Motor neuron (in vitro differentiated cells): ENCODE measurements at regions not wholly inside any gene's neighbourhood (a gene's known extent, or its start where the extent isn't known, plus 50 kb on each side); places are given as distances from the start of the nearest gene placed in this dataset.
"Not testable (repeated sequence)": the region's sequence is repeated elsewhere in the genome, so short reads cannot be mapped to it uniquely, and the experiment has no call there.

Experiments used
- ATAC-seq, 8 experiments: fragments of 200-7000 bp; cut with Tn5 transposase; replicated peaks in 6 of 8; 2 replicates each; pipeline ENCODE4 v1.8.0; 2021; ENCODE audit warnings: mild to moderate bottlenecking in 8 of 8, moderate library complexity in 8 of 8
- H3K27ac ChIP-seq, 2 donors: fragments of 250-450 bp; sonication (Bioruptor Pico); 2 replicates each; pipeline ENCODE4 v1.9.0; 2021; ENCODE audit warnings: antibody characterized with exemption in 2 of 2, mild to moderate bottlenecking in 2 of 2, moderate library complexity in 1 of 2
- H3K4me1 ChIP-seq, 2 donors: fragments of 250-450 bp; sonication (Bioruptor Pico); replicated peaks in 1 of 2; 2 replicates each; pipeline ENCODE4 v1.6.1; 2021; ENCODE audit warnings: antibody characterized with exemption in 2 of 2, mild to moderate bottlenecking in 2 of 2, moderate library complexity in 1 of 2
- H3K4me3 ChIP-seq, 5 donors: fragments of 250-450 bp; sonication (Bioruptor Pico); 2 replicates each; pipeline ENCODE4 v1.9.0; 2021; ENCODE audit warnings: antibody characterized with exemption in 5 of 5, mild to moderate bottlenecking in 5 of 5, moderate library complexity in 4 of 5
- WGBS, 10 experiments: fragments of 450-650 bp; shearing (Covaris generic); methylation state at CpG; one replicate each; pipeline ENCODE4 v1.0.0; 2022; 5-methylcytosine and 5-hydroxymethylcytosine counted together
- in situ Hi-C, 9 experiments: fragments of 400-800 bp; cut with MboI; loops; one replicate each; pipeline ENCODE4 v1.15.0; 2021; ENCODE audit warnings: low sequenced_read_pairs in 9 of 9, low pct_unique_long_range_greater_than_20kb in 2 of 9; ENCODE audit not compliant: unreplicated experiment in 9 of 9

DNA sequence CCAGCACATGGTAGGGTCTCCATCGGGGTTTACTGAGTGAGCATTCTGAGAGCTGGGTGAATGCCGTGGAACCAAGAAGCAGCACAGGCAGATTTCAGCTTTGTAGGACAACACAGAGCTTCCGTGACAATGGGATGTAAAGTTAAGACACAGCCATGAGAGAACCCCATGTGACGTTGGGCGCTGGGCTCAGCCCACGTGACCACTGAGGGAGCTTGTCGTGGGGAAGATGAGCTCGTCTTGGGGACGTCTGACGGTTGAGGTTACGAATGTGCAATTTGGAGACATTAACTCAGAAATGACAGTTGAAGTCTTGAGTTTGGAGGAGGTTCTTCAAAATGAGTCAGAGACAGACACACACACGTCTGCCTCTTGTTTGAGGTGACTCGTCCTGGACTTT lies 51.5 kb upstream of the MUC20 start:
- H3K27ac ChIP-seq, in situ Hi-C loops, H3K4me1 ChIP-seq, H3K4me3 ChIP-seq: not testable (repeated sequence)
- ATAC-seq = peak in 1 of 8 experiments; percentile 29
- WGBS, 10 experiments = no CpG with 5 or more reads among the region's 13 CpGs

DNA sequence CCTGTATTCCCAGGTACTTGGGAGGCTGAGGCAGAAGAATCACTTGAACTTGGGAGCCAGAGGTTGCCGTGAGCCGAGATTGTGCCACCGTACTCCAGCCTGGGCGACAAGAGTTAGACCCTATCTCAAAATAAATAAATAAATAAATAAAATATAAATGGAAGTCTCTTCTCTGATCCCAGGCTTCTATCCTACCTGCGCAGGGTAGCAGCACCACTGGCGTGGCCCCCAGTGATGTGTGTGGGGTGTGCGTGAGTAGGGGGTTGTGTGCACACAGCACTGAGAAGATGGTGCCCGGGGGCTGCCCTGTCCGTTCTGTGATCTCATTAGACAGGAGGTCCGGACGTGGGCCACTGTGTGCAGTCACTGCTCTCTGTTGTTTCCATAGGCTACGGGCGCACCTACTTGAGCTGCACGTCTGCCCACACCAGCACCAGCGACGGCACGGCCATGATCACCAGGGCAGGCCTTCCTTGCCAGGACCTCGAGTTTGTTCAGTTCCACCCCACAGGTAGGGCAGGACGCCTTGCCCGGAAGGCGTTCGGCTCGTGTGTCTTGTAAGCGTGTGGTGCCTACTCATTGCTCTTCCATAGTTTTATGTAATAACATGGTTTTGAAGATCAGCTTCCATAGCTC lies 52.5 kb upstream of the MUC20 start:
- H3K4me3 ChIP-seq, in situ Hi-C loops, H3K4me1 ChIP-seq, H3K27ac ChIP-seq: not testable (repeated sequence)
- ATAC-seq = peak in 2 of 8 experiments; percentile 16 to 17
- 100% methylated on average over 5 of the region's 24 CpGs; no CpG with 5 or more reads in 9 of the 10 experiments for WGBS, 10 experiments

DNA sequence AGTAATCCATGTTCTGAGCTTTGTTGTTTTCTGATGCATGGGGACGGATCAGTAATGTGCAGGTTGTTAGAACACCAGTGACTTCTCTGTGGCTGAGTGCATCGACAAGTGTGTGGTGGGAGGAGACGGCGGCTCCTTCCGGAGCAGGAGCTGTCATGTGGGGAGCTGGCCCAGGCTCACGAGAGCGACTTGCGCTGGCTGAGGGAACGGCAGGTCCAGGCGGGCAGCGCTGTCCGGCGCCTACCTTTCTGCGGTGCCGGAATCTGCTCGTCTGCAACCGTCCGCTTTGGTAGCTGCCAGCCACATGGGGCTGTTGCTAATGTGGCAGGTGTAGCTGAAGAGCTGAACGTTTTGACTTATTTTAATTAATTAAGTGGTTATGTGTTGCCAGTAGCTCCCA lies 55.5 kb upstream of the MUC20 start:
- H3K4me3 ChIP-seq, in situ Hi-C loops, ATAC-seq, H3K4me1 ChIP-seq, H3K27ac ChIP-seq: not testable (repeated sequence)
- no CpG with 5 or more reads among the region's 19 CpGs for WGBS, 10 experiments

DNA sequence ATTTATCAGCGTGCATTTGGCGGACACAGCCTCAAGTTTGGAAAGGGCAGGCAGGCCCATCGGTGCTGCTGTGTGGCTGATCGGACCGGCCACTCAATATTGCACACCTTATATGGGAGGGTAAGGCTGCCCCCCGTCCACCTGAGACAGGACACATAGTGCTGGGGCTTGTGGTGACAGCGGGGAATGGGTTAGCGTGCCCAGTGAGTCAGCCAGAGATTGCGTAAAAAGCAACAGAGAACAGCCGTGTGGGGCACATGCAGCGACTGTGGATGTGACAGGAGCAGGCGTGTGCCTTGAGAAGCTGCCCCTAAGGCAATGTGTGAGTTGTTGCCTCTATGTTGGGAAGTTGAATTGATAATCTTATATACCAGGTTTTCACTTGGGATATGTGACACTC lies 56.6 kb upstream of the MUC20 start:
- in situ Hi-C loops, ATAC-seq, H3K4me1 ChIP-seq, H3K27ac ChIP-seq, H3K4me3 ChIP-seq: not testable (repeated sequence)
- WGBS, 10 experiments = no CpG with 5 or more reads among the region's 12 CpGs

DNA sequence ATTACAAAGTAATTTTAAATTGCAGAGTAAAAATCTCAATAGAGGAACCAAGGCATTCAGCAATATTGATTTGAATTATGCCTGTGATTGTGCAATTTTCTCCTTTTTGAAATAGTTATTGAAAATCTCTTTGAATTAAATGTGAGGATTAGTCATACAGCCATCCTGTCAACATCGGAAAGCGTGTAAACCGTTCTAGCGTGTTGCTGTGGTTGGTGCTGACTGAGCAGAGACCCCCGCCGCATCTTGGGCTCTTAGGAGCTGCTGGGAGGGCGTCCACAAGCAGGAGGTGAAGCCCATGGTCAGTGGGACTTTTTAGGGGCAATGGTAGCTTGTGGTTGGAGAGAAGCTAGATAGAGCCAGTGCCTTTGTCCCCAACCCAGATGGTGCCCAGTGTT lies 61.6 kb upstream of the MUC20 start:
- peak in 2 of 8 experiments; percentile 4 to 9 for ATAC-seq

DNA sequence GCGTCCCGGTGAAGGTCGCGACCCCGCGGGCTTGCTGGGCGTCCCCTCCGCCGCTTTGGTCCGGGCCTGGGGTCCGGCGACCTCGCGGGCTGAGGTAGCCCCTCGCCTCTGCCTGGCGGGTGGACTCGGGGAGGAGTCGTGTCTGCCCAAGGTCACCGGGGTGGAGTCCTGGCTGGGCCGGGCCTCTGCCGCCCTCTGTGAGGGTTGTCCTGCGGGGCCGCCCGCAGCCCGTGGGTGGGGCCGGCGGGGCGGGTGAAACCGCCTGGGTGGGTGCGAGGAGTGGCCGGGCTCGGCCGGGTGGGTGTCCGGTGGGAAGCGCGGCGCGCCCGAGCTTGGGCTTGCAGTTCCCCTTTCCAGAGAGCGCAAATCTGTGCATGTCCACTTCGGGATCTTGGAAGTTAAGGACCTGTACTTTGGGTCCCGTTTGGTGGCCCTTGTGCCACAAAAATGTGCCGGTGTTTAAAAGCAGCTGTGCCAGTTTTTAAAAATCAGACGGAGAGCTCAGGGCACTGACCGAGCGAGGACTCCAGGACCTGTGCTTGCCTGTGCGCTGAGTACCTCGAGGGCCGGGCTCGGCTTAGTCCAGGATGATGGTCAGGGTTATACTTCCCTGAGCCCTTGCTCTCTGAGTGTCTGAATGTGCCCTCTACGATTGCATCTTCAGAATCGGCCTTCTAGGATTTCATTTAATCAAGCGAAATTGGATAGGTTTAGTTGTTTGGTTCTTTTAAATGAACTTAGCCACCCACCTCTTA lies 62.2 kb upstream of the MUC20 start:
- H3K27ac ChIP-seq, H3K4me1 ChIP-seq, in situ Hi-C loops: not testable (repeated sequence)
- peak overlapping the region in 2 of 5 donors; percentile 19 to 33 for H3K4me3 ChIP-seq
- no CpG with 5 or more reads among the region's 53 CpGs for WGBS, 10 experiments
- ATAC-seq = peak; percentile 57 to 80 (median 70)

More for the DNA sequence above, 61.6 kb upstream of the MUC20 start:
- H3K4me3 ChIP-seq = peak overlapping the region in 1 of 5 donors; percentile 26
- no CpG with 5 or more reads among the region's 7 CpGs for WGBS, 10 experiments
- in situ Hi-C loops, H3K27ac ChIP-seq, H3K4me1 ChIP-seq: not testable (repeated sequence)

DNA sequence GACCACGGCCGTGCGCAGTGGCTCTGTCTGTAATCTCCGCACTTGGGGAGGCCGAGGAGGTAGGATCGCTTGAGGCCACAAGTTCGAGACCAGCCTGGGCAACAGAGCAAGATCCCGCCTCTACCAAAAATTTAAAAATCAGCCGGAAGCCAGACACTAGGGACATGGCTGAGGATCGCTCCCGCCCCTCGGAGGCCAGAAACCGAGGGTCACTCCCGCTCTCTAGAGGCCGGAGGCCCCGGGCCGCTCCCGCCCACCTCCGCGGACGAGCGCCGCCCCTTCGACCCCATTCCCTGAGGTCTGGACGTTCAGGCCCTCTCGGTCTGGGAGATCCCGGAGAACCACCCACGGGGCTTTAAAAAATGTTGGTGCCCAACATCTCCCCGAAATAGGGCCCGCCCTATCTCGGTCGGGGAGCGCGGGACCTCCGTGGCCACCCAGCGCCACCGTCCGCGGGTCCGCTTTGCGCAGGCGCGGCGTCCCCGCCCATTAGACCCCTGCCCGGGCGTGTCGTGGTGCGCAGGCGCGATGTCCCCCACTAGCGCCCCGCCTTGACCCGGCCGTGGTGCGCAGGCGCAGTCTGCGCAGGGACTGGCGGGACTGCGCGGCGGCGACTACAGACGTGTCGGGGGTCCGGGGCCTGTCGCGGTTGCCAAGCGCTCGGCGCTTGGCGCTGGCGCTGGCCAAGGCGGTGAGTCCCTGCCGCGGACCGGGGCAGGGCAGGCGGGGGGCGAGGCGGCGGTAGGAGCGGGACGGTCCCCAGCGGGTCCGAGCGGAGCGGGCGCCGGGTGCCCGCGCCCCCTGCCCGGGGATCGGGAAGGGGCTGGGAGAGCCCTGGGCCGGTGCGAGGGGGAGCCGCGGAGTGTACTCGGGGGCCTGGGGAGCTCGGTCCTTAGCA lies 63.1 kb upstream of the MUC20 start:
- ATAC-seq = peak; percentile 66 to 90 (median 86)
- in situ Hi-C loops, H3K4me1 ChIP-seq, H3K27ac ChIP-seq: not testable (repeated sequence)
- peak overlapping the region; percentile 22 to 39 (median 31) for H3K4me3 ChIP-seq
- WGBS, 10 experiments = 67% methylated on average over 6 of the region's 99 CpGs; no CpG with 5 or more reads in 9 of the 10 experiments

DNA sequence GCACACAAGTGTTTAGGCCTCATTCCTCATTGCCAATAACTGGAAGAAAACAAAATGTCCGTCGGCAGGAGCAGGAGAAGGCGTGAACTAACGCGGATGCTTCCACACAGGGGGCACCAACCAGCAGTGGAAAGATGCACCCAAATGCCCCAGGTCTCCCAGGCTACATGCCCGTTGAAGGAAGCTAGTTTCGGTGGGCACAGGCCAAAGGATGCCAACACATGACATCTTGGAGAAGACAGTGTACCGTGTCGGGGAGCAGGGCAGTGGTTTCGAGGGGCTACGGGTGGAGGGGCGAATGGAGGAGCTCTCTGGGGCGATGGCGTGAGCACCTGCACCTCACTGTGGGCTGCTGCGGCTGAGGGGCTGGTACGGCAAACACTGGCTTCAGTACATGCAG lies 64.7 kb upstream of the MUC20 start:
- in situ Hi-C loops = not testable (repeated sequence)
- WGBS, 10 experiments = 100% methylated on average over 1 of the region's 16 CpGs; no CpG with 5 or more reads in 9 of the 10 experiments

DNA sequence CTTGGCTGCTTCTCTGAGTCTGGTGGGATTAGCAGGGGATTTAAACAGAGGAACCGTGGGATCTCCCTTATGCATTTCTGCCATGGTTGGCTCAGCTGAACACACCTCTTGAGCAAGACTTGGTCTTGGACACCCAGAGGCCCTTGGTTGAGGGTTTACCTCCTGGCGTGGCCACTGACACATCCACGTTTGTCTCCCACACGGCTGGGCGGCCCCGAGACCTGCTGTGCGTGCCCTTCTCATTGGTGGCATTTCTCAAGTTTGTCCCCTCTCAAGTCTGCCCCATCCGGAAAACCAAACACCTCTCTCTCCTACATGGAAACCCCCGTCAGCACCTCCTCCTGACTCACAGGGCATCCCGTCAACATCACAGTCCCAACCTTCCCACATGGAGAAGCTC lies 66.0 kb upstream of the MUC20 start:
- H3K27ac ChIP-seq, ATAC-seq, in situ Hi-C loops, H3K4me3 ChIP-seq, H3K4me1 ChIP-seq: not testable (repeated sequence)
- WGBS, 10 experiments = no CpG with 5 or more reads among the region's 10 CpGs

More for the DNA sequence above, 64.7 kb upstream of the MUC20 start:
- not testable (repeated sequence) for H3K4me1 ChIP-seq, ATAC-seq, H3K27ac ChIP-seq, H3K4me3 ChIP-seq

DNA sequence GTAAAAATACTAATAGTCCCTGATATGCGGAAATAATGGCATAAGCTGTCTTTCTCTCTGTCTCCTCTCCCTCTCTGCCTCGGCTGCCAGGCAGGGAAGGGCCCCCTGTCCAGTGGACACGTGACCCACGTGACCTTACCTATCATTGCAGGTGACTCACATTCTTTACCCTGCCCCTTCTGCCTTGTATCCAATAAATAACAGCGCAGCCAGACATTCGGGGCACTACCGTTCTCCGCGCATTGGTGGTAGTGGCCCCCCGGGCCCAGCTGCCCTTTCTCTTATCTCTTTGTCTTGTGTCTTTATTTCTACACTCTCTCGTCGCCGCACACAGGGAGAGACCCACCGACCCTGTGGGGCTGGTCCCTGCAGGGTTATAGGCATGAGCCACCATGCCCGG lies 66.6 kb upstream of the MUC20 start:
- H3K4me1 ChIP-seq, H3K4me3 ChIP-seq, H3K27ac ChIP-seq, ATAC-seq, in situ Hi-C loops: not testable (repeated sequence)
- 100% methylated on average over 1 of the region's 15 CpGs; no CpG with 5 or more reads in 9 of the 10 experiments for WGBS, 10 experiments

DNA sequence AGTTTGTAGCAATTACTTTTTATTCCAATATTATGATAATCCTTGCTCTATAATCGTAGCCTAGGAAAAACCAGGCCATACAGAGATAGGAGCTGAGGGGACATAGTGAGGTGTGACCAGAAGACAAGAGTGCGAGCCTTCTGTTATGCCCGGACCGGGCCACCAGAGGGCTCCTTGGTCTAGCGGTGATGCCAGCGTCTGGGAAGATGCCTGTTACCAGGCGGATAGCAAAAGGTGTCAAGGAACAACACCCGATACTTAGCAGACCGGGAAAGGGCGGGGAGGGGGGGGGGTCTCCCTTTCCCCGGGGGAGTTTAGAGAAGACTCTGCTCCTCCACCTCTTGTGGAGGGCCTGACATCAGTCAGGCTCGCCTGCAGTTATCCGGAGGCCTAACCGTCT lies 67.1 kb upstream of the MUC20 start:
- ATAC-seq = peak in 4 of 8 experiments; percentile 11 to 44 (median 23)

DNA sequence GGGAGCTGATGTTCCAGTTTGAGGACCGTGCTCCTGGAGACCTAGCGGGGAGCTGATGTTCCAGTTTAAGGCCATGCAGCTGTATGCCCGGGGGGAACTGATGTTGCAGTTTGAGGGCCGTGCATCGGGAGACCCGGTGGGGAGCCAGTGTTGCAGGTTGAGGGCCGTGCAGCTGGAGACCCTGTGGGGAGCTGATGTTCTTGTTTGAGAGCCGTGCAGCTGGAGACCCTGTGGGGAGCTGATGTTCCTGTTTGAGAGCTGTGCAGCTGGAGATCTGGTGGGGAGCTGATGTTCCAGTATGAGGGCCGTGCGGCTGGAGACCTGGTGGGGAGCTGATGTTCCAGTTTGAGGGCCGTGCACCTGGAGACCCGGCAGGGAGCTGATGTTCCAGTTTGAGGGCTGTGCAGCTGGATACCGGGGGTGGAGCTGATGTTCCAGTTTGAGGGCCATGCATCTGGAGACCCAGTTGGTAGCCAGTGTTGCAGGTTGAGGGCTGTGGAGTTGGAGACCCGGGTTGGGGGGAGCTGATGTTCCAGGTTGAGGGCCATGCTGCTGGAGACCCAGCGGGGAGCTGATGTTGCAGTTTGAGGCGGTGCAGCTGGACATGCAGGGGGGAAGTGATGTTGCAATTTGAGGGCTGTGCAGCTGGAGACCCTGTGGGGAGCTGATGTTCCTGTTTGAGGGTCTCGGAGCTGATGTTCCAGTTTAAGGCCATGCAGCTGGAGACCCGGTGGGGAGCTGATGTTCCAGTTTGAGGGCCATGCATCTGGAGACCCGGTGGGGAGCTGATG lies 64.4 kb upstream of the APOD start:
- H3K27ac ChIP-seq, in situ Hi-C loops, ATAC-seq, H3K4me3 ChIP-seq, H3K4me1 ChIP-seq: not testable (repeated sequence)
- no CpG with 5 or more reads among the region's 19 CpGs for WGBS, 10 experiments

More for the DNA sequence above, 67.1 kb upstream of the MUC20 start:
- H3K4me1 ChIP-seq, H3K27ac ChIP-seq, in situ Hi-C loops, H3K4me3 ChIP-seq: not testable (repeated sequence)
- no CpG with 5 or more reads among the region's 14 CpGs for WGBS, 10 experiments
